OCI-M1 (cell line): ENCODE measurements at regions not wholly inside any gene's neighbourhood (a gene's known extent, or its start where the extent isn't known, plus 50 kb on each side); places are given as distances from the start of the nearest gene placed in this dataset.

Experiments used
- DNase-seq: peaks from one replicate; lab custom pipeline; 2025; lab: John Stamatoyannopoulos, UW

DNA sequence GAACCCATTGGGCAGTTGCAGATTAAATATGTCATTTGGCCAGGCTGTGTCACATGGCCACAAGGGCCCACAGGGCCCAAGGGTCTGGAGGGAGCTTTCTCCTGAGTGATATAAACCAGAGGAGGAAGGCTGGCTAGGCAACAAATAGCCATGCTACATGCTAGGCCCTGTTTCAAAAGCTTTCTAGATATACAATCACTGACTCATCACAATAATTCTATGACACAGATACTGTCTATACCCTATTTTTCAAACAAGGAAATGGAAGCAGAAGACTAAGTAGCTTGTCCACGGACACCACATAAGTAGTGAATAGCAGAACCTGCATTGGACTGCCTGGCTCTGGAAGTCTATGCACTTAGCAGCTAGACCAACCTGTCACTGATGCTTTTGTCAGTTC lies 625.4 kb downstream of the NTRK3 start:
- peak; percentile 11 for DNase-seq

DNA sequence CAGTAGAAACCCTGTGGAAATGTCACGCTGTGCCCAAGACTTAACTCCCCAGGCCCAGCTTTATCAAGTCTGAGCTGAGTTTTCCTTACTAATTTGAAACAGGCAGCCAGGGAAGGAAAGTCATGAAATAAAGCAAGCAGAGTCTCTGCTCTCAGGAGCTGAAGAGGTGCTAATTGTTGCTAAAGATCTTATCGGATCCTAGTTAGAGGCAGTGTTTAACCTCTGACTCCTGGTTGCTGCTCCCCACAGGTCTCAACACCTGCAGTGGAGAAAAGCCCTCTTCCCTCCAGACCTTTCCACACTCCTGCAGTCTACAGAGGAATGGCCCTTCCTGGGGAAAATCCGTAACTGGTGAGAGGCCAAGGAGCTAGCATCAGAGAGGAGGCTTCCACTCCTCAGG lies 628.2 kb downstream of the NTRK3 start:
- no peak for DNase-seq

DNA sequence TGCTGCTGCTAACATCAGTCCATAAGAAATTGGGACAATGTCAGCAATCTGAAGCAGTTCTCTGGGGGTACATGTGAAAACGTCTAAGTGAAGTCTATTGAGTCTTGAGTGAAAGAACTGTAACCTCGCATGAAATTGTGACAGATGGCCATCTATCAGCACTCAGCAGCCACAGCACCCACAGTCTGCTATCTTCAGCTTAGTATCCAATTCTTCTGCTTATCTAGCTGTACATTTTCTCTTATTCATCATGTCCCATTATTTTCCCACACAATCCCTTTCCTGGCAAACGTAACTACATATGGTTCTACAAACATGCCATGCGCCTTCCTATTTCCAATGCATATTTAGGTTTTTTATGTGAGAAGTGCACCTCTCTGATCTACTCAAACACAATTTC lies 629.7 kb downstream of the NTRK3 start:
- DNase-seq: peak; percentile 44

GRCh38 chr15:87623832-87624231 lies 632.7 kb downstream of the NTRK3 start:
- peak; percentile 37 for DNase-seq

- DNase-seq: no peak
These were observed 636.1 kb downstream of the NTRK3 start for GRCh38 chr15:87620393-87620792.

DNA sequence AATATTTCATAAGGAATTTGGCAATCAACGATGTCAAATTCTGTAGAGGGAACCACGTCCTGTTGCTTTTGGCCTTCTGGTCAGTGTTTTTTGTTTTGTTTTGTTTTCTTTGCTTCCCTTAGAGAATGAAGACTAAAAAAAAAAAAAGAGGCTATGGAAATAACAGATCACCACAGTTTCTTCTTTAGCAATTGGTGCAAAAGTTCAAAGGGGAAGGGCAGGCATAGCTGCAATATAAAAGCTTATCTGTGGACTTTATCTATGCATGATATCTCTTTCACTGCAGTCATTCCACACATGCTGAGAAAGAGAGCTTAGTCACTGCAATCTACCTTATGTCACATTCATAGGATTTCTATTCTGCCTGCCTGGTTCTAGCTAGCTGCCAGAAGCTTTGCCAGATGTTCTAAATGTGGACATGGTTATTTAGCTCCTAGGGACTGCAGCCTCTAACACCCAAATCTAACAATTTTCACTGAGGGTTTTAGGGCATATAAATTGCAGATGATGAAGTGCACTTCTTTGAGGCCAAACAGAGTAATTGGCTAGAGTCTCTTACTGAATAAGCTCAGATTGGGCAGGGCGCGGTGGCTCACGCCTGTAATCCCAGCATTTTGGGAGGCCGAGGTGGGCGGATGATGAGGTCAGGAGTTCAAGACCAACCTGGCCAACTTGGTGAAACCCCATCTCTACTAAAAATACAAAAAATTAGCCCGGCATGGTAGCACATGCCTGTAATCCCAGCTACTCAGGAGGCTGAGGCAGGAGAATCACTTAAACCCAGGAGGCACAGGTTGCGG lies 637.2 kb downstream of the NTRK3 start:
- DNase-seq: peak; percentile 73

- DNase-seq: peak; percentile 9
These were observed 638.3 kb downstream of the NTRK3 start for GRCh38 chr15:87618203-87618725.

GRCh38 chr15:87614704-87615103 lies 641.8 kb downstream of the NTRK3 start:
- DNase-seq: no peak

GRCh38 chr15:87610366-87610765 lies 646.2 kb downstream of the NTRK3 start:
- peak; percentile 93 for DNase-seq

DNA sequence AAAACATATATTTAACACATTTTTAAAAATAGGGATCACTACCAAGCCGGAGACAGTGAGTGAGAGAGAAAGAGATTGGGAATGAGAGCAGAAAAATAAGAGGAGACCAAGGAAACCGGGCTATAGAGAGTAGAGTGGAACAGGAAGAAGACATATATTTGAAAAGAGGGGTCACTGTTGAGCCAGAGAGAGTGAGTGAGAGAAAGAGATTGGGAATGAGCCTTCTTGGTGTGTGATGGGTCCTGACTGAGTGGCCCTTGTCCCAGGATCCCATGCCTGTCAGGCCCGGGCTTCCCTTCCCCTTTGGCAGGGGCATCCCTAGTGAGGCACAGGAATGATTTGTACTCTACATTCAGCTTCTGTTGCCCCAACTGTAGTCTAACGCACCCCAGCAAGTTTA lies 646.6 kb downstream of the NTRK3 start:
- DNase-seq: peak; percentile 66

GRCh38 chr15:87609474-87609873 lies 647.1 kb downstream of the NTRK3 start:
- DNase-seq: peak; percentile 52

DNA sequence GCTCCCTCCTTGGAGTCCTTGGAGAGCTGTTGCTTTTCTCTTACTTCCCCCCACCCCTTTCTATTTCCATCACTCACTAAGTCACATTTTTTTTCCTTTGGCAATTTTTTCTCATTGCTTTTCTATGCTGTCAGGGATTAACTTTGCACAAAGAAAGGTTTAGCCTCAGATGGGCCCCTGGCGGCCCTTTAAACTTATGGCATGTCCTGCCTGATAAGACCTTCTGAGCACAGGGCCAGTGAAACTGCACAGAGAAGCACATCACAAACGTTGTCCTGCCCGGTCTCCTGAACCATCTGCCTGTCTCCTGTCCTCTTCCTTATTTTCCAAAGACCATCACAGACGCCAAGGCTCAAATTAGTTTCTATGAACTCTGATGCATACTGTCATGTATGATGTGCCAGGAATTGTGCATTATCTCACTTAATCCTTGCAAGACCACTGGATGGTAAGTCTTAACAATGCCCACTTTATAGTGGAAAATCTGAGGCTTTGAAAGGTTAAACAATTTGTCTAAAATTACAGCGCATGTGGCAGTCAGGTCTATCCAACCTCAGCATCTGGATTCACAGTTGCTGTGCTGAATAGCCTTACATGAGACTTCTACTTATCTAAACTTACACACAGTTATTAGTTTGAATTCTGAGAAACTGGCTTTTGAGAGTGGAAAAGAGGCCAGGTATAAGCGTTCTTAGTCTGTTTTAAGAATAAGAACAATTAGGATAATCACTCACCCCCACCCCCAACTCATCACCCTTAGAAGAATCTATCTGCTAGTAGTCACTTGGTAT lies 648.1 kb downstream of the NTRK3 start:
- DNase-seq: peak; percentile 13

DNA sequence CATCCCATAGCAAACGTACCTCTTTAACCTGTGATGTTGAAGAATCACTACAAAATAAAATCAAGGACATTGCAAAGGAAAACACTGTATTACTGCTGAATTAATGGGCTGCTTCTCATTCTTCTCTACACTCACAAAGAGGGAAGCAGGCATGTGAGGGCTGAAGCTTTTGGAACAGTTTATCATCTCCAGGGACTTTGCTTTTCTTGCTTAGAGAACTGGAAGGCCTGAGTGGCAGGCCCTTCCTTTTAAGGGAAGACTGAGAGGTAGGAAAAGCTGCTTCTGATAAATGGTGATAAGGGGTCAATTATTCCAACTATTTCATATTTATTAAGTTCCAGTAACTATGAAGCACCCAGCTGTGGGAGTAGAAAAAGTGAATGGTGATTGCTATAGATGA lies 649.6 kb downstream of the NTRK3 start:
- DNase-seq: no peak

DNA sequence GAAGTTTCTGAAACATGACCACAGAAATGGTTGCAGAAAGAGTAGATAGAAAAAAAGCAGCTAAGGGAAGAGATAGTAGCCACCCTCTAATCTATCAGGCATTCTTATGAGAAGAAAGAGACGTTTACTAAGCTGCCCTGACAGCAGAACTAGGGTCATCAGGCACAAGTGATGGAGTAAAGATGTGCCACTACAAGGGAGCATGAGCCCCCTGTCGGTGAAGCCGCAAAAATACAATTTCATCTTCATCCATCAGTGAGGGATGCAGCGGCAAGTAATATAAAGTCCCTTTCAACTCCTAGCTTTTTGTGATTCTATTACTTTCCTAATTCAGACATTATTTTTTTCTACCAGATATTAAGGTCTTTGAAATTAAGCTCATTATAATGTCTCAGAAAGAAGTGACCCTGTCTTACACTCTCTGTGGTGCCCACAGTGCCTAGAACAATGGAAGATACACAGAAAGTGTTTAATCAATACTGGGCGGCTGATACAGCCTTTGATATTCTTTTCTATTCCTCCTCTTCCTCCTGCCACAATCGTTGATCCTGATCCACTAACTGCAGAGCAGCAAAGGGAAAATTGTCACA lies 651.6 kb downstream of the NTRK3 start:
- peak; percentile 47 for DNase-seq

- DNase-seq: no peak
These were observed 654.2 kb downstream of the NTRK3 start for GRCh38 chr15:87602371-87602770.

GRCh38 chr15:87599616-87600015 lies 656.9 kb downstream of the NTRK3 start:
- no peak for DNase-seq

- peak; percentile 92 for DNase-seq
These were observed 659.0 kb downstream of the NTRK3 start for GRCh38 chr15:87597346-87598052.

DNA sequence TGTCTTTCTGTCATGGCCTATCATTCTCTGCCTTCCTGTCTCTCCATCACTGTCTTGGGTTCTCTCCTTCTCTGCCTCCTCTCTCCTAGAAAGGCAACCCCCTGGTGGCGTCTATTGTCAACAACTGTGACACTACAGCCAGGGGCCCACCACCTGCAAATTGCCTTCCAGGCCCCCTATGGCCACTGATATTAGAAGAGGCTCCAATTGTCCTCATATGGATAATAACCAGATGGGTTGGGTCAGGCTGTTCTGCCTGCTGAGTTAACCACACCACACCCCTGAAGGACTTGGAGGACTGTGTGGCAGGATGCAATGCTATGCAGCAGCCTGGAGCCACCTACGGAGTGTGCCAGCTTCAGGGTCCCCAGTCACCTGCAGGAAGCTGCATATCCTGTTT lies 665.0 kb downstream of the NTRK3 start:
- no peak for DNase-seq

DNA sequence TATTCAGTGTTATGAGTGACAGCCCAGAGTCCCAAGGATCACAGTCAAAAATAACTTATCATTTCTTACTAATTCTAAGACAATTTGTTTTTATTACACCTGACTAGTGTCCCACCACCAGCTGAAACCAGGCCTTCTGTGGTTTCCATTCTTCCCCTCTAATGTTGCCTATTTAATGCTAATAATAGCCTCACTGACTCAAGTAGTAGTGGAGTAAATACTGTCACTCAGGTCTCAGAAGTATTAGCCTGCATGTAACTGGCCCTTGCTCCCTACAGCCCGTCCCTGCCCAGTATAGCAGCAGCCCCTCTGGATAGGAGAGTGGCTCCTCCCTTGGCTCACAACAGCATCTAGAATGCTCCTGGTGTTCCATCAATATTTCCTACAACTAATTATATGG lies 665.5 kb downstream of the NTRK3 start:
- no peak for DNase-seq

DNA sequence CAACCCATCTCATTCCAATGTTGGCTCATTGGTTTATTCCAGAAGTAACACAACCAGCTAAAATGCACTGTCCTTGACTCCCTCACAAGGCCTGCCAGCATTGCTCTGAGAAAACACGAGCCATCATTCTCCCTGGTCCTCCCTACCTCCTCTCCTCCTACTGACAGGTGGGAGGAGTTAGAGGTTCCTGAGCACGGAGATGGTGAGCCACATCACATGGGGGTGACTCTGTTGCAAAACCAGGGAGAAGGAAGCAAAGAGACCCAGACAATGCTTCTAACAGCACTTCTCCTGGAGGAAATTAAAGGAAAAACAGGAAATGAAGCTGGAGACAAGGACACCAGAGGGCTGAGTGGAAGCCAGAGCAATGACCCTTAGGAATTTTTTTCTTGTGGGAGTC lies 667.4 kb downstream of the NTRK3 start:
- no peak for DNase-seq

DNA sequence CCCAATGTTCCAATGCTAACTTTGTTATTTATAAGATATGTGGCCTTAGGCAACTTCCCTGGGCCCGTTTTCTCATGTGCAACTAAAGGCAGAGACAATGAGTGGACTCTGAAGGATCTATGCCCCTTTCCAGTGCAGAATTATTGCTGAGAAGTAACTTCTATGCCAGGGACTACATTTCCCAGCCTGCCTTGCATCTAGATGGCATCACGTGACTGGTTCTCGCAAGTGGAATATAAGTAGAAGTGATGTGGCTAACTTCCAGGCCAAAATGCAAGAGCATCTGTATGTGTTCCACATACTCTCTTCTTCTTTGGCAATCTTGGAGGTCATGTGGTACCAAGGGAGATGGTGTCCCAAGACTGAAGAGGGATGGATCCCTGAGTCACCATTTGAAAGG lies 674.4 kb downstream of the NTRK3 start:
- DNase-seq: peak; percentile 19

GRCh38 chr15:87579537-87579936 lies 677.0 kb downstream of the NTRK3 start:
- DNase-seq: no peak
